Cardiac fibroblast (primary cell): ENCODE measurements at regions not wholly inside any gene's neighbourhood (a gene's known extent, or its start where the extent isn't known, plus 50 kb on each side); places are given as distances from the start of the nearest gene placed in this dataset.

Experiments
- DNase-seq, 2 donors: peaks; one replicate each; pipeline versions ENCODE4 v3.0.0 to v3.0.0-alpha.2; 2010; ENCODE audit warnings: low read depth in 2 of 2
- H3K4me3 ChIP-seq, 2 donors: replicated peaks in 1 of 2; 1 replicate in 1 of 2; 2 replicates in 1 of 2; pipeline ENCODE4 v1.5.1; 2011; ENCODE audit warnings: low read depth in 2 of 2, low read length in 2 of 2, mild to moderate bottlenecking in 2 of 2, moderate library complexity in 1 of 2
- TF ChIP-seq, protein P1 (sequence below): IDR thresholded peaks from one replicate; pipeline ENCODE4 v1.5.1; 2011; ENCODE audit warnings: low read depth, mild to moderate bottlenecking, low read length, inconsistent platforms

DNA sequence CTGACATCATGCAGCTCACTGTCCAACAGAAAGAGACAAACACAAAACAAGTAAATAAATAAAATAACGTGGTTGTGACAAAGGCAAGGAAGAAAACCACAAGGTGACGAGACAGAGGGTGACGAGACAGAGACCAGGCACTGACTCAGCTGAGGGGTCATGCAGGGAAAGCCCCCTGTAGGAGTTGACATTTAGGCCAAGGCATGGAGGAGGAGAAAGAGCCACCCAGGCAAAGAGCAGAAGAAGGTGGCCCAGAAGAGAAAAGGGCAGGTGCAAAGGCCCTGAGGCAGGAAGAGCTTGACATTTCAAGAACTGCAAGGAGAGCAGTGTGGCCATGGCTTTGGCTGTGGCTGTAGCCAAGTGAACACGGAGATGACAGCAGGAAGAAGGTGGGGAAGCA, 65.1 kb upstream of the ID3 start:
- H3K4me3 ChIP-seq = no peak overlapping the region
- TF ChIP-seq, protein P1, sequence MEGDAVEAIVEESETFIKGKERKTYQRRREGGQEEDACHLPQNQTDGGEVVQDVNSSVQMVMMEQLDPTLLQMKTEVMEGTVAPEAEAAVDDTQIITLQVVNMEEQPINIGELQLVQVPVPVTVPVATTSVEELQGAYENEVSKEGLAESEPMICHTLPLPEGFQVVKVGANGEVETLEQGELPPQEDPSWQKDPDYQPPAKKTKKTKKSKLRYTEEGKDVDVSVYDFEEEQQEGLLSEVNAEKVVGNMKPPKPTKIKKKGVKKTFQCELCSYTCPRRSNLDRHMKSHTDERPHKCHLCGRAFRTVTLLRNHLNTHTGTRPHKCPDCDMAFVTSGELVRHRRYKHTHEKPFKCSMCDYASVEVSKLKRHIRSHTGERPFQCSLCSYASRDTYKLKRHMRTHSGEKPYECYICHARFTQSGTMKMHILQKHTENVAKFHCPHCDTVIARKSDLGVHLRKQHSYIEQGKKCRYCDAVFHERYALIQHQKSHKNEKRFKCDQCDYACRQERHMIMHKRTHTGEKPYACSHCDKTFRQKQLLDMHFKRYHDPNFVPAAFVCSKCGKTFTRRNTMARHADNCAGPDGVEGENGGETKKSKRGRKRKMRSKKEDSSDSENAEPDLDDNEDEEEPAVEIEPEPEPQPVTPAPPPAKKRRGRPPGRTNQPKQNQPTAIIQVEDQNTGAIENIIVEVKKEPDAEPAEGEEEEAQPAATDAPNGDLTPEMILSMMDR = no peak
- DNase-seq = no peak

DNA sequence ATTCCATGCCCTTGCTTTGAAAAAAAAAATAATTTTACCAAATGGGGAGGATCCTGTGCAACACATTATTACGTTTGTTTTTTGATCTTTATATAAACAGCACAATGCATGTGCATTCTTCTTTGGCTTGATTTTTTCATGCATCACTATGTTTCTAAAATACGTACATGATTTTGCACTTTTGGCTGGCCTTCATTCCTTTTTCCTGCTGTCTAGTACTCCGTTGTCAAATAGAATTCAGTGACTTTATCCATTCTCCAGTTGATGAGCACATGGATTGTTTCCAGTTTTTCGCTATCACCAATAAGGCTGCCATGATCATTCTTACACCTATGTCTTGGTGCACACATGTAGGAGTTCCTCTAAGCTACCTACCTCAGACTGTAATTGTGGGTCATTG, 63.0 kb upstream of the ID3 start:
- no peak for DNase-seq
- no peak overlapping the region for H3K4me3 ChIP-seq
- TF ChIP-seq, protein P1 = no peak

DNA sequence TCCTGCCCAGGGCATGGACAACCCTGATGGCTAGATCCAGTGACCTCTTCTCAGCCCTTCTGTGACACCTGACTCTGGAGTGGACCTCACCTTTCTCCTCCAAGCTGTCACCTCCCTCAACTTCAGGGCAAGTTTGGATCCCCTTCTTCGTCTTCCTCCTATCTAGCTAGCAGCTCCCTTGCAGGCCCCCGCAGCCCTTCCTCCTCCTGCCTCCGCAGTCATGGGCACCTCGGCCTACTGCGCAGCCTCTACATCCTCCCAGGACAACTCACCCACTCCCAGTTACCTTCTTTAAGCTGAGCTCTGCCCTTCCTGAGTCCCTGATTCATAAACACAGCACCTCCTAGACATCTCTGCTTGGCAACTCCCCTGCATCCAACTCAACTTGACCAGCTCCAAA, 61.3 kb upstream of the ID3 start:
- TF ChIP-seq, protein P1 = no peak
- no peak for DNase-seq
- H3K4me3 ChIP-seq = no peak overlapping the region

DNA sequence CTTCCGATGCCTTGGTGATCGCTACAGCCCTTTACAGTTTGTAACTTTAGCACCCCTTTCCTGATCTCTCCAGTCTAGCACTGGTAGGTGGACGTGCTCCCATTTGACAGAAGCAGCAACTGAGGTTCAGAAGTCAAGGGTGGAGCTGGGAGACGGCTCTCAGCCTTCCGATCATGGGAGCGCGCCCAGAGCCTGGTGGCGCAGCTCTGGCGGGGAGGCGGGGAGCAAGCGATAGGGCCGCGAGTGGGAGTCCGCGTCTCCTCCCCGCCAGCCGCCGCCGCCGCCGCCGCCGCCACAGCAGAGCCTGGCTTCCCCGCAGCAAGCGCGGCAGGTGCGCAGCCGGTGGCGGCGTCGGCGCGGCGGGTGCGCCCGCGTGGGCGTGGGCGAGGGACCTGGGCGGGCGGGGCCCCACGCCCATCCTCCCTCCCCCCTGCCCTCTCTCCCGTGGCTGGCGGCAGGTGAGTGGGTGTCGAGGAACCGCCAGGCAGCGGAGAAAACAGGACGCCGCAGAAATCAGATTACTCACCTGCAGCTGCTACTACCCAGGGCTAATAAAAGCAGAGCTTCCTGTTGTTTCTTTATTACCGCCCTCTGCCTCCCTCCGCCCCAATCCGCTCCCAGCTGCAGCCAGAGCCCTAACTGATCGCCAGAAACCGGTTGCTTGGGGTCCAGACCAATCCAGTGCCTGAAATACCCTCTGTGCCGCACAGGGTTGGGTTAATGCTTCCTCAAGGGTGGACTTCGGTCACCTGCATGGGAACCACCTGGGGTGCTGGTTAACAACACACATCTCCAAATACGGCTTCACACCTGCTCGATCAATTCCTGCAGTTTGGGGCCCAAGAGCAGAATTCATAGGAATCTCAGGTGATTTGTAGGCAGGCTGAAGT, 60.2 kb upstream of the ID3 start:
- peak in 1 of 2 donors; percentile 20 for DNase-seq
- TF ChIP-seq, protein P1 = no peak
- peak overlapping the region in 1 of 2 donors; percentile 11 for H3K4me3 ChIP-seq

DNA sequence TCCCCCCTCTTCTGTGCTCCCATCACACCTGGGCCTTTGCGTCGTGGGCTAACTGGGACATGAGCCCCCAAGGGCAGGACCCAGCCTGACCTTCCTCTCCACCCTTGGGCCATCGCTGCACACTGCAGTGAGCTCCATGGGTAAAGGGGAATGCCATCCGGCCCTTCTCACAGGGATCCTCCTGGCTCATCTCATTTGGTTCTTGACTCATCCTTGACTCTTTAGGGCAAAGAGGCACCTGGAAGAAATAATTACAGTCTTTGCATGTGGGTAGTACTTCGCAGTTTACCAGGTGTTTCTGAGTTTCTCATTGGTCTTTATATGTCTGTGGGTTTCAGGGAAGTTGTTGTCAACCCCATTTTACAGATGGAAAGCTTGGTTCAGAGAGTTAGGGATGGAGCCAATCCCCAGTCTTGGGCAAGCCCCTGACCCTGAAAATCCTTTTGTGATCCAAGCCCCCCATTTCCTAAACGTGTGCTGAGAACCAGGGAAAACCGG, 59.3 kb upstream of the ID3 start:
- TF ChIP-seq, protein P1 = no peak
- DNase-seq = no peak
- H3K4me3 ChIP-seq = no peak overlapping the region

DNA sequence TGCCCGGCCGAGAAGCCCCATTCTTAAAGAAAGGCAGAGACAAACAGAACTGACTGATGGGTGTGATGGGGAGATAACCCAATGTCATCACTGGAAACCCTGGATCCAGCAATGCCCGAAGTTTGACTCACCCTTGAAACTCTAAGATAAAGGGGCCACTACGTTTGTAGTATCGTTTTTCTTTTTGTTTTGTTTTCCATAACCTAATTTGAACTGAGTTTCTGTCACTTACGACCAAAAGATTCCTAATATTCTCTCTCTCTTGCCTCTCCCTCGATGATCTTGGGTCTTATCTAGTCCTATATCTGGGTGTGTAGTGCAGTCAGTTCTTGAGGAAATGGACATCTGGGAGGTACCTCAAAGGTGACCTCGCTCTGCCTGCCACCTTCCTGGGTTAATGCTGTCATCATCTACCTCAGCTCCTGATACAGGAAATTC, 57.8 kb upstream of the ID3 start:
- TF ChIP-seq, protein P1 = no peak
- no peak overlapping the region for H3K4me3 ChIP-seq
- DNase-seq = no peak
